ENCODE measurements at regions not wholly inside any gene's neighbourhood (a gene's known extent, or its start where the extent isn't known, plus 50 kb on each side); places are given as distances from the start of the nearest gene placed in this dataset.
A peak's percentile ranks its signal among the peaks of the same experiment; 100 is the strongest.

DNA sequence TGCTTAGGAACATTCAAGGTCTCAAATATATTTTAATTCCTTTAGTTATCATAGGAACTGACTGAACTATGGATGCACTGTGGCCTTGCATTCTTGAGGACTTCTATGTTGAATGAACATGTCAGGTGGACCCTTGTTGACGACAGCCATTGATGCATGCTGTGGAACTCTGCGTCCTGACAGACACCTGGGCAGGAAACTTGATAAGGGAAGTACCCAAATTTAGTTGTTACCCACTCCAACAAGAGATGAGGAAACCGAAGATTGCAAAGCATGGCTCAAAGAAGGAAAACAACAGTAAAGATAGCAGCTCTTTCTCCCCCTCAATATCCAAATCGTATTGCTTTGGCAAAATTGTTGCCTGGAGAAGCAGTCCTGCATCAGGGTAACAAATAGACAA lies 540.0 kb upstream of the NR3C2 start:
- H3K27me3 ChIP-seq (ENCODE audit: insufficient read depth, low read depth, severe bottlenecking) = no peaks in the 10 kb centered on the region
- no peak for DNase-seq
- TF ChIP-seq, protein P1, sequence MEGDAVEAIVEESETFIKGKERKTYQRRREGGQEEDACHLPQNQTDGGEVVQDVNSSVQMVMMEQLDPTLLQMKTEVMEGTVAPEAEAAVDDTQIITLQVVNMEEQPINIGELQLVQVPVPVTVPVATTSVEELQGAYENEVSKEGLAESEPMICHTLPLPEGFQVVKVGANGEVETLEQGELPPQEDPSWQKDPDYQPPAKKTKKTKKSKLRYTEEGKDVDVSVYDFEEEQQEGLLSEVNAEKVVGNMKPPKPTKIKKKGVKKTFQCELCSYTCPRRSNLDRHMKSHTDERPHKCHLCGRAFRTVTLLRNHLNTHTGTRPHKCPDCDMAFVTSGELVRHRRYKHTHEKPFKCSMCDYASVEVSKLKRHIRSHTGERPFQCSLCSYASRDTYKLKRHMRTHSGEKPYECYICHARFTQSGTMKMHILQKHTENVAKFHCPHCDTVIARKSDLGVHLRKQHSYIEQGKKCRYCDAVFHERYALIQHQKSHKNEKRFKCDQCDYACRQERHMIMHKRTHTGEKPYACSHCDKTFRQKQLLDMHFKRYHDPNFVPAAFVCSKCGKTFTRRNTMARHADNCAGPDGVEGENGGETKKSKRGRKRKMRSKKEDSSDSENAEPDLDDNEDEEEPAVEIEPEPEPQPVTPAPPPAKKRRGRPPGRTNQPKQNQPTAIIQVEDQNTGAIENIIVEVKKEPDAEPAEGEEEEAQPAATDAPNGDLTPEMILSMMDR (IDR thresholded peaks at IDR 0.05; ENCODE audit: low read depth, low read length) = no peak
- H3K36me3 ChIP-seq = no peaks in the 10 kb centered on the region
- no peak overlapping the region for H3K4me3 ChIP-seq (ENCODE audit: low read depth, low read length)
- peaks cover 3% of the 10 kb centered on the region for H3K9me3 ChIP-seq (ENCODE audit: severe bottlenecking)
- no peak overlapping the region for H3K27ac ChIP-seq

GRCh38 chr4:148980782-148981480 lies 538.7 kb upstream of the NR3C2 start:
- H3K4me3 ChIP-seq (ENCODE audit: low read depth, low read length) = no peak overlapping the region
- H3K9me3 ChIP-seq (ENCODE audit: severe bottlenecking) = peaks cover 3% of the 10 kb centered on the region
- H3K27me3 ChIP-seq (ENCODE audit: insufficient read depth, low read depth, severe bottlenecking) = no peaks in the 10 kb centered on the region
- H3K27ac ChIP-seq = no peak overlapping the region
- DNase-seq = no peak
- no peaks in the 10 kb centered on the region for H3K36me3 ChIP-seq
- TF ChIP-seq, protein P1 (IDR thresholded peaks at IDR 0.05; ENCODE audit: low read depth, low read length) = no peak

DNA sequence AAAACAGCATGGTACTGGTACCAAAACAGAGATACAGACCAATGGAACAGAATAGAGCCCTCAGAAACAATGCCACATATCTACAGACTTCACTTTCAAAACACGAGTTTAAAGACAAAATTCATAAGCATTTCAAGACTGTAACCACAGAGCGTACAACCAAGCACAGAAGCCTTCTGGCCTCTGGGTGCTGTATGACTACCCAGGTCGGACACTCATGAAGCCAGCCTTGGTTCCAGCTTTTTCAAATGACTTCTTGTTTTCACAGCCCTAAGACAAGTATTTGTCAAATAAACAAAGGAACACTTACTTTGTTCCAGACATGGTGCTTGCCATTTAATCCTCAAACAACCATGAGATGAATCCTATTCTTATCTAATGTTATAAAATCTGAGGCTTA lies 536.1 kb upstream of the NR3C2 start:
- no peaks in the 10 kb centered on the region for H3K9me3 ChIP-seq (ENCODE audit: severe bottlenecking)

GRCh38 chr4:148975464-148975863 lies 533.2 kb upstream of the NR3C2 start:
- Histone ChIP-seq H3K4me3 (ENCODE audit: low read depth, low read length) (no peak overlapping the region), H3K27me3 (ENCODE audit: insufficient read depth, low read depth, severe bottlenecking) (no peaks in the 10 kb centered on the region), H3K27ac (no peak overlapping the region), H3K9me3 (ENCODE audit: severe bottlenecking) (no peaks in the 10 kb centered on the region), H3K36me3 (no peaks in the 10 kb centered on the region)
- TF ChIP-seq, protein P1 (IDR thresholded peaks at IDR 0.05; ENCODE audit: low read depth, low read length) = no peak
- no peak for DNase-seq

More for the DNA sequence above, 536.1 kb upstream of the NR3C2 start:
- H3K4me3 ChIP-seq (ENCODE audit: low read depth, low read length) = no peak overlapping the region
- H3K36me3 ChIP-seq = no peaks in the 10 kb centered on the region
- H3K27ac ChIP-seq = no peak overlapping the region
- TF ChIP-seq, protein P1 (IDR thresholded peaks at IDR 0.05; ENCODE audit: low read depth, low read length) = no peak
- no peaks in the 10 kb centered on the region for H3K27me3 ChIP-seq (ENCODE audit: insufficient read depth, low read depth, severe bottlenecking)
- DNase-seq = no peak

DNA sequence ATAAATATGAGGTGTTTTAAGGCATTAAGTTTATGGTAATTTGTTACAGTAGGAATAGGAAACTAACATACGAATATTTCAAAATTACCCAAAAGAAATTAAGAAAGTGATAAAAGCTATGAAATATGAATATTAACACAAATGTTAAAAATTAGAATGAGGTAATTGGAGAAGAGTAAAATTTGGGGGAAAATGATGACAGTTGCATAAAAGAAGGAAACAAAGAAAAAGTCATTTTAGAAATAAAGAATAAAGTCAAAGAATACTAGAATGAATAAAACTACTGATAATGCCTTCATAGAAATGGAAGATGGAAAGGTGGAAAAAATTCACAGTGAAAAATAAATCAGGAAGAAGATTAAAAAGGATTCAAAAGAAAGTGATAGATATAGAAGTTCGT lies 522.9 kb upstream of the NR3C2 start:
- TF ChIP-seq, protein P1 (IDR thresholded peaks at IDR 0.05; ENCODE audit: low read depth, low read length) = no peak
- Histone ChIP-seq H3K4me3 (ENCODE audit: low read depth, low read length) (no peak overlapping the region), H3K9me3 (ENCODE audit: severe bottlenecking) (no peaks in the 10 kb centered on the region), H3K27me3 (ENCODE audit: insufficient read depth, low read depth, severe bottlenecking) (no peaks in the 10 kb centered on the region), H3K27ac (no peak overlapping the region), H3K36me3 (no peaks in the 10 kb centered on the region)
- DNase-seq = no peak

- H3K4me3 ChIP-seq (ENCODE audit: low read depth, low read length) = no peak overlapping the region
- H3K27ac ChIP-seq = no peak overlapping the region
- H3K9me3 ChIP-seq (ENCODE audit: severe bottlenecking) = no peaks in the 10 kb centered on the region
- TF ChIP-seq, protein P1 (IDR thresholded peaks at IDR 0.05; ENCODE audit: low read depth, low read length) = no peak
- no peaks in the 10 kb centered on the region for H3K27me3 ChIP-seq (ENCODE audit: insufficient read depth, low read depth, severe bottlenecking)
- DNase-seq = peak; percentile 26
- no peaks in the 10 kb centered on the region for H3K36me3 ChIP-seq
These were observed 522.2 kb upstream of the NR3C2 start for GRCh38 chr4:148964456-148964855.

All from WERI-Rb-1 (cell line).